ENCODE measurements at regions not wholly inside any gene's neighbourhood (a gene's known extent, or its start where the extent isn't known, plus 50 kb on each side); places are given as distances from the start of the nearest gene placed in this dataset.

- H3K27me3 Mint-ChIP-seq = no peaks in the 10 kb centered on the region
- peaks cover 3 to 9% (median 5%) of the 10 kb centered on the region in 3 donors for H3K9me3 ChIP-seq (ENCODE audit: control extremely low read depth in 1 of 3, control insufficient read depth in 2 of 3, insufficient read depth in 1 of 3, low read length in 2 of 3)
- intact Hi-C loops (cut with micrococcal nuclease) = no loop called here
- no peak overlapping the region for H3K9ac ChIP-seq (ENCODE audit: low read length)
- WGBS (ENCODE audit: insufficient coverage) = no CpG with 5 or more reads among the region's 2 CpGs
- H2AFZ ChIP-seq (ENCODE audit: insufficient read depth, low read depth, low read length, poor library complexity, severe bottlenecking) = no peak overlapping the region
- no peaks in the 10 kb centered on the region for H3K27me3 ChIP-seq (replicated peaks in 1 of 4; ENCODE audit: control extremely low read depth in 1 of 4, control insufficient read depth in 3 of 4, insufficient read depth in 4 of 4, low read length in 3 of 4)
- H3K4me1 Mint-ChIP-seq = no peaks in the 10 kb centered on the region
- peaks cover 7% of the 10 kb centered on the region for H3K9me3 Mint-ChIP-seq (ENCODE audit: insufficient read depth)
- H4K20me1 ChIP-seq (ENCODE audit: control insufficient read depth, insufficient read depth, low read length, poor library complexity, severe bottlenecking) = no peaks in the 10 kb centered on the region
- no peak for ATAC-seq (ENCODE audit: low read depth)
- no peak overlapping the region for H3K27ac ChIP-seq (ENCODE audit: low read length in 2 of 2)
- H3K36me3 ChIP-seq (replicated peaks in 1 of 2; ENCODE audit: control extremely low read depth in 1 of 2, control insufficient read depth in 1 of 2, extremely low read depth in 1 of 2, insufficient read depth in 2 of 2, low read length in 1 of 2) = no peaks in the 10 kb centered on the region
- DNase-seq = no peak
- no peak for TF ChIP-seq EZH2 (IDR thresholded peaks at IDR 0.05; ENCODE audit: borderline replicate concordance, insufficient read depth, low read depth, low read length, poor library complexity, severe bottlenecking)
- H3K4me3 Mint-ChIP-seq = no peak overlapping the region
- no peak overlapping the region for H3K27ac Mint-ChIP-seq
- no peak overlapping the region for H3K4me3 ChIP-seq (ENCODE audit: control extremely low read depth in 1 of 5, extremely low read depth in 1 of 5, insufficient read depth in 1 of 5, low read depth in 2 of 5, low read length in 4 of 5)
- H3K4me2 ChIP-seq (replicated peaks; ENCODE audit: low read depth, low read length, poor library complexity, severe bottlenecking) = no peak overlapping the region
- POLR2A ChIA-PET = no interaction called here
- no peaks in the 10 kb centered on the region for H3K79me2 ChIP-seq (ENCODE audit: control insufficient read depth, insufficient read depth, low read length)
- H3K4me1 ChIP-seq (ENCODE audit: control insufficient read depth in 2 of 2, insufficient read depth in 2 of 2, low read length in 2 of 2) = no peaks in the 10 kb centered on the region
- CTCF ChIA-PET = no interaction called here
Measured at GRCh38 chr6:131413831-131414191, 159.2 kb upstream of the ARG1 start.

GRCh38 chr6:131414956-131415355 lies 158.1 kb upstream of the ARG1 start:
- Histone ChIP-seq H3K4me3 (ENCODE audit: control extremely low read depth in 1 of 5, extremely low read depth in 1 of 5, insufficient read depth in 1 of 5, low read depth in 2 of 5, low read length in 4 of 5) (no peak overlapping the region), H3K27me3 (replicated peaks in 1 of 4; ENCODE audit: control extremely low read depth in 1 of 4, control insufficient read depth in 3 of 4, insufficient read depth in 4 of 4, low read length in 3 of 4) (no peaks in the 10 kb centered on the region), H3K4me2 (replicated peaks; ENCODE audit: low read depth, low read length, poor library complexity, severe bottlenecking) (no peak overlapping the region), H3K27ac (ENCODE audit: low read length in 2 of 2) (no peak overlapping the region), H3K9me3 (ENCODE audit: control extremely low read depth in 1 of 3, control insufficient read depth in 2 of 3, insufficient read depth in 1 of 3, low read length in 2 of 3) (peaks cover 3 to 9% (median 4%) of the 10 kb centered on the region in 3 donors), H4K20me1 (ENCODE audit: control insufficient read depth, insufficient read depth, low read length, poor library complexity, severe bottlenecking) (no peaks in the 10 kb centered on the region), H3K36me3 (replicated peaks in 1 of 2; ENCODE audit: control extremely low read depth in 1 of 2, control insufficient read depth in 1 of 2, extremely low read depth in 1 of 2, insufficient read depth in 2 of 2, low read length in 1 of 2) (no peaks in the 10 kb centered on the region), H3K79me2 (ENCODE audit: control insufficient read depth, insufficient read depth, low read length) (no peaks in the 10 kb centered on the region), H3K4me1 (ENCODE audit: control insufficient read depth in 2 of 2, insufficient read depth in 2 of 2, low read length in 2 of 2) (no peaks in the 10 kb centered on the region), H2AFZ (ENCODE audit: insufficient read depth, low read depth, low read length, poor library complexity, severe bottlenecking) (no peak overlapping the region), H3K9ac (ENCODE audit: low read length) (no peak overlapping the region)
- H3K4me1 Mint-ChIP-seq = no peaks in the 10 kb centered on the region
- CTCF ChIA-PET = no interaction called here
- H3K27ac Mint-ChIP-seq = no peak overlapping the region
- DNase-seq (no peak), ATAC-seq (ENCODE audit: low read depth) (no peak)
- H3K4me3 Mint-ChIP-seq = no peak overlapping the region
- TF ChIP-seq EZH2 (IDR thresholded peaks at IDR 0.05; ENCODE audit: borderline replicate concordance, insufficient read depth, low read depth, low read length, poor library complexity, severe bottlenecking) (no peak), CTCF (IDR thresholded peaks at IDR 0.05) (no peak)
- 88% methylated on average over 7 of the region's 7 CpGs for WGBS (ENCODE audit: insufficient coverage)
- peaks cover 5% of the 10 kb centered on the region for H3K27me3 Mint-ChIP-seq
- H3K9me3 Mint-ChIP-seq (ENCODE audit: insufficient read depth) = peaks cover 7% of the 10 kb centered on the region
- intact Hi-C loops (cut with micrococcal nuclease) = no loop called here
- POLR2A ChIA-PET = no interaction called here

Data from B cell (primary cell).